NCI-H2081 treated with DMSO at 0.1 percent for 48 hours (cell line): ENCODE measurements at regions not wholly inside any gene's neighbourhood (a gene's known extent, or its start where the extent isn't known, plus 50 kb on each side); places are given as distances from the start of the nearest gene placed in this dataset.
A peak's percentile ranks its signal among the peaks of the same experiment; 100 is the strongest.
"Not testable (repeated sequence)": the region's sequence is repeated elsewhere in the genome, so short reads cannot be mapped to it uniquely, and the experiment has no call there.

Experiments used
- DNase-seq: peaks from one replicate; lab custom pipeline; 2025; lab: John Stamatoyannopoulos, UW

- DNase-seq, result no peak
Measured at GRCh38 chr14:71742485-71742884, 189.7 kb upstream of the RGS6 start.

- DNase-seq, result no peak
Measured at GRCh38 chr14:71745072-71745471, 187.2 kb upstream of the RGS6 start.

- DNase-seq, result no peak
Measured at GRCh38 chr14:71748196-71748595, 184.0 kb upstream of the RGS6 start.

DNA sequence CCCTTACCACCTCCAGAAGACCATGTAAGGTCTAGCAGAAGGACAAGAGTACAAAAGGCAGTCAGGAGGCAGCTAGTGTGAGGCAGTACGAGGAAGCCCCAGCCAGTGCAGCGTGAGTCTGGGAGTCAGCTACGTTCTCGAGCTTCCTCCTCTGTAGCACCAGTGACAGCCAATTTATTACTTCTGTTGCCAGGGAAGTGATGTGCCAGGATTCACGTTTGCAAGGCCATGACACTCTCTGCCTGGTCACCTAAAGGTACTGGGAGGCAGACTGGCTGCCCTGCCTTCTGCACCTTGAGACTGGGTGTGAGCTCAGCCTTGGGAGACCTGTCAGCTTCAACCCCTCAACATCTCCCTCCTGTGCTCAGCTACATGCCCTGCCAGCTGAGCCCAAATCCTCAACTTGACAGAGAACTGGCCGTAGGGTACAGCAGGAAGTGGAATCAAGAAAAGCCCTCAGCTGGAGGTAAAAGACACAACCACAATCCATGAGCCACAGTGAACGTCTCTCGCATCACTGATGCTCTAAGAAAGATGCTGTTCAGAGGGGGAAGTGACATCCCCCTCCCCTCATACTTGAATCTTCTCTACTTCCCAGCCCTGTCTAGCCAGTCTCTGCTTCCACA, 182.5 kb upstream of the RGS6 start:
- no peak for DNase-seq

DNA sequence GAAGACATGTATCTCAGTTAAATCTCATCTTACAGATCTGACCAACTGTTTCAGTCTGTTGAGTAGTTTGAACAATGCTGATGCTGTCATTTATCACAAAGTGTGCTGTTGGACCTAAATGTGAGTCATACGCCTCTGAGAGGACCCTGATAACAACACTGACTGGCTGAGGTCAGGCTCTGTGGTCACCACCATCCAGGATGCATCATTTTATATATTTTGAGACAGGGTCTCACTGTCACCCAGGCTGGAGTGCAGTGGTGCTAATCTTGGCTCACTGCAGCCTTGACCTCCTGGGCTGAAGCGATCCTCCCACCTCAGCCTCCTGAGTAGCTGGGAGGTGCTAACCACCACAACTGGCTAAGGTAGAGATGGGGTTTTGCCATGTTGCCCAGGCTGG, 181.0 kb upstream of the RGS6 start:
- no peak for DNase-seq

- no peak for DNase-seq
Measured at GRCh38 chr14:71752111-71752738, 180.0 kb upstream of the RGS6 start.

DNA sequence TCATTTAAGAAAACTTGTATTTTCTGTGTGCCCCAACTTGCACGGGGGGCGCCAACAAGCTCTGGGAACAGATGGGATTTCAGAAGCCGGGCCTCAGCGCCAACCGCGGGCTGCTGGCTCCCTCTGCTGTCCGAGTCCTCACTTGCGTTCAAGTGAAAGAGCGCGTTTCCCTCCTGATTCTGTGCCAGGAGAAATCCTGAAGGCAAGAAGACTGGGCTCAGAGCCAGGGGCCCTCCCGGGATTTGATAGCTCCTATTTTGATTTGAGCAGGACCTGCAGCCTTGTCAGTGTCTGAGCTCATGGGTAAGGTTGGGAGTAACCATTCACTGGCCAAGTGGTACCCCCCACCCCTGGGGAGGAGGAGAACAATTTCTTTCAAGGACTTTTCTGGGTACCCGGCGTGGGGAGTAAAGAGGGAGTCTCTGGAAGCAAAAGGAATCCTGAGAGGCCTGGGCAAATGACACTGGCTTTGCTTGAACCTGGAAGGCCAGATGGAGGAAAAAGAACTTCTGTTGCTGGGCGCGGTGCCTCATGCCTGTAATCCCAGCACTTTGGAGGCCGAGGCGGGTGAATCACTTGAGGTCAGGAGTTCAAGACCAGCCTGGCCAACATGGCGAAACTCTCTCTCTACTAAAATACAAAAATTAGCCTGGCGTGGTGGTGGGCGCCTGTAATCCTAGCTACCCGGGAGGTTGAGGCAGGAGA, 179.0 kb upstream of the RGS6 start:
- peak; percentile 73 for DNase-seq

DNA sequence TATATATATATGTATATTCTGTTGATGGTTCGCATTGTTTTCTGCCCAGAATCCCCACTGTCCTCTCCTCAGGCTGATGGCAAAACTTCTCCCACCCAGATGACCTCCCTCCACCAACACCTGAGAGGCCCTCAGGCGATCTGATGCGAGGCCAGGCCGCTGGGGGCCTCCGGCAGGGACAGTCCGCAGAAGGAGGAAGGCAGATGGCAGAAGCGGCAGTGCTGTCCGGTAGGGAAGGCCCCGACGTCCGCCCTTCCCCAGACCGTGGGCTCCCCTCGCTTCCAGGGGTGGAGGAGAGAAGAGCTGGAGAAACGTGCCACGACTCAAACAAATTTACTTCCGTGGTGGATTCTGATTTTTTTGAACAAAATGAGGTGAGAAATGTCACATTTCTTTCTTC, 178.3 kb upstream of the RGS6 start:
- DNase-seq, result no peak

- DNase-seq, result no peak
Measured at GRCh38 chr14:71754422-71755095, 177.7 kb upstream of the RGS6 start.

DNA sequence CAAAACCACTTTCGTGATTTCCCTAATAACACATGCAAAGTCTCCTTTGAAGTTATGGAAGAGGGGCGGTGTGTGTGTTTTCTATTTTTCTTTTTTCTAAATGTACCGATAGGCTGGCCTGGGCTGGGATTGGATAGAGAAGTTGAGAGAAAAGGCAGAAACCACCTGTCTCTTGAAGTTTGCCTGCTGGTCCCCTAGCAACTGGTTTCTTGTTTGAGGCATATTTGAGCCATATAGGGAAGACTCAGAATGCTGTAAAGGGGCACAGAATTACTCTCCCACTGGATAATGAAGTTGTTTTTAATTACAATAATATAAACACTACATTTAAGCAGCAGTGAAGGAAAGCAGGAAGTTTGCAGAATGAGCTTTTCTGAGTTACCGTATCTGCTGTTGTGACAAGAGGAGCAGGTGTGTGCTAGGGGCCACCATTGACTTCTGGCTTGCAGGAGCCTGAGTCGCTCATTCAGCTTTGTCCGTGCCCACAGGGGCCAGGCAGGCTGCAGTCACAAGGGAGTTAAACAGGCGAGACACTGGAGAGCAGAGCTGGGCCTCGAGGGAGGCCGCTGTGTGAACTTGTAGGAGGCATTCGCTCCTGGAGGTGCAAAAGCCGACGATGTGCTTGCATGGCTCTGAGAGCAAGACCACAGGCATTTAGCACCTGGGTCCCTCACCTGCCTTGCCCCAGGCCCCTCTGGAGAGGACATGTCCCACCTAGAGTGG, 173.8 kb upstream of the RGS6 start:
- DNase-seq, result no peak

- no peak for DNase-seq
Measured at GRCh38 chr14:71762575-71762974, 169.7 kb upstream of the RGS6 start.

DNA sequence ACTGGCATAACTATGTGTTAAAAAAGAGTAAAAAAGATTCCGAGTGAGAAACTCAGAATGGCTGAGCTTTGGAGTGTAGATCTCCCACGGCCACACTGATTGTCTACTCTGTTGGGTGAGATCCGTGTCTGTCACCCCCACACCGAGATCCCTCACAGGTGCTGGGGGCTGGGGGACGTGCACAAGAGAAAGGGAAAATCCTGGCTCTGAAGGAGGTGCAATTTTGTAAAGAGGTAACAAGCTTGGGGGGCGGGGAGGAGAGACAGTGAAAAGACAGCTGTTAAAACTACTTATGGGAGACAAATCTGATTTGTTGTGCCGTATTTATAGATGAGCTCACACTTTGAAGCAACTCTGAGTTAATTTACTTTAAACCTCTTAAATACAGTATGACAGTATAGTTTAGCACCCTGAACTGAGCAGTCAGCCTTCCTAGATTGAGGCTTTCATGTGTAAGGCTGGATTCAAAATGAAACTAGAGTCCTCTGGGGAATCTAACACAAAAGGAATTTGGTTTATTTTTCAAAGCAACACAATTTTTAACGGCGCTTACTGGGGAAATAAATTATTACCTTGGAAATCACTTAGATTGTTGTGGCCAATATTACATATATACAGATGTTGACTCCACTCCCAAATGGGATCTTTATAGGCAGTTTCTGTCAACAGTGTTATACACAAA, 167.4 kb upstream of the RGS6 start:
- no peak for DNase-seq

- DNase-seq, result no peak
Measured at GRCh38 chr14:71765505-71765904, 166.7 kb upstream of the RGS6 start.

- no peak for DNase-seq
Measured at GRCh38 chr14:71770431-71770830, 161.8 kb upstream of the RGS6 start.

- not testable (repeated sequence) for DNase-seq
Measured at GRCh38 chr14:71771421-71771820, 160.8 kb upstream of the RGS6 start.

GRCh38 chr14:71771996-71772395, 160.2 kb upstream of the RGS6 start:
- not testable (repeated sequence) for DNase-seq

- no peak for DNase-seq
Measured at GRCh38 chr14:71773898-71774481, 158.2 kb upstream of the RGS6 start.

GRCh38 chr14:71776471-71777360, 155.5 kb upstream of the RGS6 start:
- no peak for DNase-seq

DNA sequence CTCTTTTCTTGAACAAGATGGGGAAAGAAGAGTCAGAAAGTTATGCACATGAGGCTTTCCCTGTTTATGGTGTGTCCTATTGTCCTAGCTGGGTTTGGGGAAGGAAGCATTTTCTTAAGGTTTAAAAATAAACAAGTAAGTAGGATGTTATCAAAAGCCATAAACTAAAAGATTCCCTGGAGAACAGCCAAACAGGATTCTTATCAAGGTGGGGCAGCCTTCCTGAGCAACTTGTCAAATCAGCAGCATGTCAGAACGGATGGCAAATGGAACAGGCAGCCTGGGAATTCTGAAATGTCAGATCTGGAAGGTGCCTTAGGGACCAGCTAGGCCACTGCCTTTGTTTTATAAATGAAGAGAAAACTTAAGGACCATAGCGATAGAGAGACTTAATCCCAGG, 152.2 kb upstream of the RGS6 start:
- DNase-seq, result no peak

DNA sequence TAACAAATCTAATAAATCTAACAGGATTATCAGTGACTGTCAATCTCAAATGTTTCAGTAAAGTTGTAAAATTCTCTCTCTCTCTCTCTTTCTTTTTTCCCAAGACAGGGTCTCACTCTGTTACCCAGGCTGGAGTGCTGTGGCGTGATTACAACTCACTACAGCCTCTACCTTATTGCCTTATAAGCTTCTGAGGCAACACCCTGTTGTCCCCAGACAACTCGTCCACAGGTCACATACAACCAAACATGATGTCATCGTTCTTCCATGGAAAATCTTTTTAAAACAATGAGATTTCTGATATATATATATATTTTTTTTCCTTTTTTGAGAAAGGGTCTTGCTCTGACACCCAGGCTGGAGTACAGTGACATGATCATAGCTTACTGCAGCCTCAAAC, 151.4 kb upstream of the RGS6 start:
- no peak for DNase-seq
